Fibroblast of villous mesenchyme (primary cell): ENCODE measurements at regions not wholly inside any gene's neighbourhood (a gene's known extent, or its start where the extent isn't known, plus 50 kb on each side); places are given as distances from the start of the nearest gene placed in this dataset.

Experiments used
- DNase-seq: peaks from one replicate; pipeline ENCODE4 v3.0.0-alpha.2; 2010; ENCODE audit warnings: low read depth
- H3K4me3 ChIP-seq: 2 replicates; pipeline ENCODE4 v1.5.1; 2011; ENCODE audit warnings: low read depth, mild to moderate bottlenecking, low read length
- TF ChIP-seq, protein P1 (sequence below): IDR thresholded peaks from 2 replicates; pipeline ENCODE4 v1.5.1; 2012; ENCODE audit warnings: low read depth, mild to moderate bottlenecking, low read length; ENCODE audit not compliant: insufficient read depth

DNA sequence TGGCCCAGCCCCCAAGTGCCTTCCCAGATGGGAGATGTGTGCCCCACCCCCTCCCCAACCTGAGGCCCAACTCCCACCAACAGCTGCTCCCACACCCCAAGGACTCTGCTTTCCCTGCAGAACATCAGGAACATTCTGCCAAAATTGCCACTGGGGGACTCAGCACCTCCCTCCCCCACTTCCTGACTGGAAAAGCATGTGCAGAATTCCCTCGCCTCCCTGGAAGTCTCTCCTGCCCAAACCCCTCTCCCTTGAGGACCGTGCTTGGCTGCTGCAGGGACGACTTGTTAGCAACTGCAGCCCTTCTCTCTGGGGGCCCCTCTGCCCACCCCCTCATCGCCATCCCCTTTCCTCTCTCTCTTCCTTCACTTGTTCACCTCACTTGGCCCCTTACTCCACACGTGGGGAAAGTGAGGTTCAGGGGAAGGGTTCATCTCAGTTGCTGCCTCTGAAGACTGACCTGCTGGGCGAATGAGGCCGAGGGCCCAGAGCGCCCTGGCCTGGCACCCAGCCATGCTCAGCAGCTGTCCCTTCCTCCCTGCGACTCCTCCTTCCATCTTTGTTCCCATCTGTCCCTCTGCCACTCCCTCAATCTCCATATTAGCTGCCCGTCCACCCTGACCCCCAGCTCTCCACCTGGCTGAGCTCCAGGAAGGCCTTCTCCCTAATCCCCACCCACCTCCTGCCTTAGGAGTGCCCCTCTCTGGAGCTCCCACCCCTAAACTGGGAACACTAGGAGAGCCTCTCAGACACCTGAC is 105.1 kb downstream of the CHST1 start:
- no peak overlapping the region for H3K4me3 ChIP-seq
- DNase-seq = no peak
- TF ChIP-seq, protein P1, sequence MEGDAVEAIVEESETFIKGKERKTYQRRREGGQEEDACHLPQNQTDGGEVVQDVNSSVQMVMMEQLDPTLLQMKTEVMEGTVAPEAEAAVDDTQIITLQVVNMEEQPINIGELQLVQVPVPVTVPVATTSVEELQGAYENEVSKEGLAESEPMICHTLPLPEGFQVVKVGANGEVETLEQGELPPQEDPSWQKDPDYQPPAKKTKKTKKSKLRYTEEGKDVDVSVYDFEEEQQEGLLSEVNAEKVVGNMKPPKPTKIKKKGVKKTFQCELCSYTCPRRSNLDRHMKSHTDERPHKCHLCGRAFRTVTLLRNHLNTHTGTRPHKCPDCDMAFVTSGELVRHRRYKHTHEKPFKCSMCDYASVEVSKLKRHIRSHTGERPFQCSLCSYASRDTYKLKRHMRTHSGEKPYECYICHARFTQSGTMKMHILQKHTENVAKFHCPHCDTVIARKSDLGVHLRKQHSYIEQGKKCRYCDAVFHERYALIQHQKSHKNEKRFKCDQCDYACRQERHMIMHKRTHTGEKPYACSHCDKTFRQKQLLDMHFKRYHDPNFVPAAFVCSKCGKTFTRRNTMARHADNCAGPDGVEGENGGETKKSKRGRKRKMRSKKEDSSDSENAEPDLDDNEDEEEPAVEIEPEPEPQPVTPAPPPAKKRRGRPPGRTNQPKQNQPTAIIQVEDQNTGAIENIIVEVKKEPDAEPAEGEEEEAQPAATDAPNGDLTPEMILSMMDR = no peak

DNA sequence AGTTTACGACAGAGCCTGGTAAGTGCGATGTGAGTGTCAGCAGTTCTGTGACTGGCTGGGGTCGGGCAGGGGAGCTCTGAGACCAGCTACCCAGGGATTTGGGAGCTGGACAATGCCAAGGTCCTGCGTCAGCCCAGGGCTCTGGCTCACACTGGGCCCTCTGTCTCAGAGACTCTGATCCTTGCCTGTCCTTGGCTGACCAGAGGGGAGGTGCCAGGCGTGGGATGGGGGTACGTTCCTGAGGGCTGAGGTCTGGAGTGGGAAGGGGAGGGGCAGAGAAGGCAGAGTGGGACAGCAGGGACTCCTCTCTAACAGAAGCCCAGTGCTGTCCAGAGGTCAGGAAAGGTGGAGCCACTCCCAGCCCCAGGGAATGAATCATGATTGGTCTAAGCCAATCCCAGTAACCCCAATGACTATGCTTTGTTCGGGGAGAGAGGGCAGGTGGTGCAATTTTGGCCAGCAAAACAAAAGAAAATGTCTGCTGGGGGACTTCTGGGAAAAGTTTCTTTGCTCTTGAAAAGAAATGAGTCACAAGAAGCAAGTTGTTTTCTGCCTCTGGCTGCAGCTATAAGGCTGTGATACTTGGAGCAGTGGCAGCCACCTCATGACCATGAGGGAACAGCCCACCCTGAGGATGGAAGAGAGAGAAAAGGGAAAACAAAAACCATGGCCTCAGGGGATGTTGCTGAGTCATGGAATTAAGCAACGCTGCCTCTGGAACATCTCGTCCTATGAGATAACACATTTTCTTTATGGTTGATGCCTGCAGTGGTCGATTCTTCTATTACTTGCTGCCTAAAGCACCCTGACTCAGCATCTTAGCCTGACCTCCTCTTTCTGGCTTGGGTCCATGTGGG is 108.3 kb downstream of the CHST1 start:
- DNase-seq = peak; percentile 25
- TF ChIP-seq, protein P1 = no peak
- H3K4me3 ChIP-seq = no peak overlapping the region

DNA sequence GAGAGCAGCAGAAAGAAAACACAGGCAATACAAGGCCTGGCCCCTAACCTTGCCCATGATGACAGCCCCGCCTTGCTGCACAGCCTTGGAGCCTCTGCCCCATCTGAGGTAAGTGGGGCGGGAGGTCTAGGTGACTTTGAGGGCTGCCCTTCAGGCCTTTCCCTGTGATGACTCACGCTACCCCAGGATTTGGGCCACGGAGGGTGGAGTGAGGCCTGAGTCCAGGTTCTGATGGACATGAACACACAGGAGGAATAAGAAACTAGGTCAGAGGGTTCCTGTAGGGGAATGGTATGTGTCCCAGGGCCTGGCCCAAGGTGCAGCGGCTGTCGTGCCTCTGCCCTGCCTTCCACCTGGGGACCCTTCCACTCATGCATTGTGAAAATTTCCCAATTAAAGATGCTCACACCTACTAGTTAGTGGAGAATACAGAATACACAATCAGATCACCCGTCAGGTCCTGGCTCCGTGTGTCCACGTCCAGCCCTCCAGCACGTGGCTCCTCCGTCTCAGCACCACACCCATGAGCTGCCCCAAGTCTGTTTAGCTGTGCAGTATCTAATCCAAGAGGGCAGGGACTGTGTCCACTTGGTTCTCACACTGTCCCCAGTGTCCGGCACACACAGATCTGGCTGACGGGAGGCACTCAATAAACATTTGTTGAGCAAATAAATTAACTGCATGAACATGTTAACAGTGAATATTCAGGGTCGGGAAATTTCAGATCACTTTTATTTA is 111.0 kb downstream of the CHST1 start:
- TF ChIP-seq, protein P1 = no peak
- no peak overlapping the region for H3K4me3 ChIP-seq
- no peak for DNase-seq

DNA sequence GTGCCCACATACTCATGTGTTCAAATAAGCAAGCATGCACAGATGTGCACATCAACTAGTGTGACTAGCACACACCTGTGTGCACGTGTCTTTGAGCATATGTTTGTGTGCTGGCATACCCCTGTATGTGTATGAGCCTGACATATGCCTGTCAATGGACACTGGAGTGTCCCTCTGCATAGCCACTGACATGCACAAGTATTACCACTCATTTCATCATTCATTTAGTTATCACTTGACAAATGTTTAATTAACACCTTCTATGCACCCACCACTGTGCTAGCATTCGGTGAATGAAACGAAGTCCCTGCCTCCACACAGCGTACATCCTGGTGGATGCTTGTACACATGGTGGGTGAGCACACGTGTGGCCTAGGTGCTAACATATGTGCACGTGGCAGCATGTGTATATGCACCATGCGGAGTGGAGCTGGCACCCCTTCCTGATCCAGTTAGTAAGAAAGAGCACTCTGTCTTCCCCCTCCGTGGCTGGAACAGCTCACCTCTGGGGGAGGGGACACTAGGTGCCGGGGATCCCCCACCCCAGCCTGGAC is 112.0 kb downstream of the CHST1 start:
- DNase-seq = no peak
- TF ChIP-seq, protein P1 = no peak
- no peak overlapping the region for H3K4me3 ChIP-seq

DNA sequence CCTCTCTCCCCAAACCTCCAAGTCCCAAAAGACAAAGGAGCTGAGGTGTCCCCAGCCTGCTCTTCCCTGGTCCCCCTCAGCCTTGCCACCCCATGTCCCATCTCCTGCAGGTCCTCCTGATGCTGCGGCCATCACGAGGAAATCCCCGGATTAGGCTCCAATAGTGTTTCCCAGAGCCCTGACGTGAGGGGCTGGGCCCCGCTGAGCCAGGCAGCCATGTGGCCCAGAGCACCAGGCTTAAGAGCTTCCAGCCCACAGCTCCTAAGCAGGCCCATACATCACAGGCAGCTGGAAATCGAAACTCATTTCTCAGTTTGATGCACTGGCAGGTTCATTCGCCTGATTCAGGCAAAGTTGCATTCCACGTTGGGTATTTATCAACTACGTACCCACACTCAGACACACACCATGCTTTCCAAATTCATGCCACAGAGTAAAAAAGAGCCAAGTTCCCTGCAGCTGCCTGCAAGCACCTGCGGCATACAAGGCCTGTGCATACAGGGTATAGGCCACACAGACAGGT is 114.2 kb downstream of the CHST1 start:
- no peak overlapping the region for H3K4me3 ChIP-seq
- no peak for DNase-seq
- TF ChIP-seq, protein P1 = no peak

DNA sequence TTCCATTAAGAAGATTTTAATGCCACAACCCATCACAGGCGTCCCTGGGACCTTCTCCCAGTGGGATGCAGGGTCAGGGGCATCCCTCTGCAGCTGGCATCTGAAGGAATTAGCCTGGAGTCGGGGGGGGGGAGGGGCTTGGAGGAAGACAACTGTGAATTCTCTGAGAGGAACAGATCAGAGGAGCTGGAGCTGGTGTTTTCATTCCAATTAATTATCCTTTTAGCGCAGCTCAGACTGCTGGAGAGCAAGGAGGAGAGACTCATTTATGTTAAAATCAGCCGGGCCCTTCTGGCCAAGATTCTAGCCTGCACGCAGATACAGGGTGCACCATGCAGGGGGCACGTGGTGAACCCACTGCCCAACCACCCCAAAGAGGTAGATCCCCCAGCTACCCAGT is 116.2 kb downstream of the CHST1 start:
- TF ChIP-seq, protein P1 = no peak
- no peak overlapping the region for H3K4me3 ChIP-seq

More for the DNA sequence above, 116.2 kb downstream of the CHST1 start:
- no peak for DNase-seq
